ENCODE measurements at regions not wholly inside any gene's neighbourhood (a gene's known extent, or its start where the extent isn't known, plus 50 kb on each side); places are given as distances from the start of the nearest gene placed in this dataset.
A peak's percentile ranks its signal among the peaks of the same experiment; 100 is the strongest.

DNA sequence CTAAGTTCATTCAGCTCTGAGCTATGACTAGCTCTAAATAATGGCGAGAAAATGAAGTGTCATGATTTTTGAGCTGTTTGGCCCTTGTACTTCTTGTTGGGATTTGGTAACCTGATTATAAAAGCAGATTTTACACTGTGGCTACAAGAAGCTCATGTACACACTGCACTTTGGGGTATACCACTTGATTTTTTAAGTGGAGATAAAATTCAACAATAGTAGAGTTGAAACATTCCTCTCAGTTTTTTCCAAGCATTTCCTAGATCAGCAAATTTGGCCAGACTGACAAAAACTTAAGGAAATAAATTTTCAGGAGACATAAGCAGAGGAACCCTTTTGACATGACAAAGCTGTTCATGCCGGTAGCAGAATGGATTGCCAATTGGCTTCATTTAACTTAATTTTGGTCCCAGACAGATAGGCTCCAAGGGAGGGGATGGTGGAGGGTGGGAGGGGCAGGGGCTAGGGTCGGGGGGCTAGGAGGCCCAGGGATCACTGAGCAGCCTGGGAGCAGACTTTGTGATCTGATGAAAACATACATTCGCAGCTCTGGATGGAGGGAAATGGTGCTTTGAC is 575.9 kb downstream of the METTL15 start:
- no peak for DNase-seq (ENCODE audit: low spot score)

DNA sequence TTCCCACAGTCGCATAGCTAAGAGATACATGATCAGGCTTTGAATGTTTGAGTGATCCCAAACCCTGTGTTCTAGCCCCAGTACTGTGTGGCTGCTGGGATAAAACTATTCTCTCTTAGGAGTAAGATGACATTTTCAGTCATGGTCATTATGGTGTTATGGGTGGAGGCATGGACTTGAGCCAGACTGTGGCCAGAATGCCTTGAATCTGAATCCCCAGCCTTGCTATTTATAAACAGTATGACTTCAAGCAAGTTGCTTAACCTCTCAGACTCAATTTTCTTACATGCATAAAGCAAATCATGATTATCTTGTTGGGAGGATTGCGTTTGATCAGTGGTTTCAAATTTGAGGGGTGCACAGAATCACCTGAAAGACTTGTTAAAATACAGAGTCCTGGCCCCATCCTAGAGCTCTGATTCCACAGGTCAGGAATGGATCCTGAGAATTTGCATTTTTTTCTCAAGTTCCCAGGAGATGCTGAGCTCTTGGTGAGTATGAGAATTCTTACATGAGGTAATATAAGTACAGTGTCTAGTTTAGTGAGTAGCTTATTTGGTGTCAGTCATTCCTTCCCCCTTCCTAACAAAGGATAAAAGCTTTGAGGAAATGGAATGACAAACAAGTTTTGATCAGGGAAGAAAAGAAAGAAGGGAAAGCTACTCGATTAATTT is 571.7 kb downstream of the METTL15 start:
- DNase-seq (ENCODE audit: low spot score), result no peak

DNA sequence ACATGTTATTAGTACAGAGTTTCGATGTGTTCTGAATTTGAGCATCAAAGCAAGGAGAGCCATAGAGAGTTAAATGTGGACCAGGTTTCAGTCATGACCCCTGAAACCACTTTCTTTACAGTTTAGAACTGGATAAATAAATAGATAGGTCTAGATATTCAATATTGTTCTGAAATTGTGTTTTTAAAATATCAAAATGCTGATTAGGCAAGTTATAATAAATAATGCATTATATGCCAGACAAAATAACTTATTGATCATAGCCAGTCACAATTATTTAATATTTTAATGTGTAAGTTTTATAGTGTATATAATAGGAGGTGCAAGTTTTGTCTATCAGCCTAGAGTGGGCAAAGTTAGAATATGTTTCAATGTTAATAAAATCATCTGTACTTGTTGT is 569.5 kb downstream of the METTL15 start:
- DNase-seq (ENCODE audit: low spot score), result no peak

GRCh38 chr11:28675183-28675582 is 567.0 kb downstream of the METTL15 start:
- no peak for DNase-seq (ENCODE audit: low spot score)

DNA sequence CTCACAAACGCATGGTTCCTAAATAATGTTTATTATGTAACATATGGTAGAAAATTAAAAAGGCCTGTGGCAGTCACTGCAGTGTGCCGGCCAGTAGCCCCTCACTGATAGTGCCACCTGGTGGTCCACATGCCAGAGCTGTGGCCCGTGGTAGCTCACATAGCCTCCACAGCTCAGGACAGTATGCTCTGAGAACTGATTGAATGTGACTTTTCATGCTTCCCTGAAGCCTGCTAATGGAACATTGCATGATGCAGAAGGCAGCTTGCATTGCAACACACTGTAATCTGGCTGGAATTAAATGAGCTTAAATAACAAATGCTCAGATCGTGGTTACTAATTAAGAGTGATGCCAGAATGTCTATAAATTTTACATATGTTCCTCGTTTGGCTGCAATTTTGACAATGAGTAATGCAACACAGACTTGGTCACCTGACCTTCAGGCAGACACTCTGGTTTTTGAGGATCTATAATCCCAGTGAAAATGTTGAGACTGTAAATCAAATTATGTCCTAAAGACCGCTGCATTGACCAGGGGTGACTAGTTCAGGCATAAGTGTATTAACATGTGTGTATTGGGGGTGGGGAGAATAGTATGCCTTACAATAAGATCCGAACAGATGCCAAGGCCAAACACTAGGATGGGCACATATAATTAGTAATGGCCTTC is 566.4 kb downstream of the METTL15 start:
- DNase-seq (ENCODE audit: low spot score), result peak; percentile 58

DNA sequence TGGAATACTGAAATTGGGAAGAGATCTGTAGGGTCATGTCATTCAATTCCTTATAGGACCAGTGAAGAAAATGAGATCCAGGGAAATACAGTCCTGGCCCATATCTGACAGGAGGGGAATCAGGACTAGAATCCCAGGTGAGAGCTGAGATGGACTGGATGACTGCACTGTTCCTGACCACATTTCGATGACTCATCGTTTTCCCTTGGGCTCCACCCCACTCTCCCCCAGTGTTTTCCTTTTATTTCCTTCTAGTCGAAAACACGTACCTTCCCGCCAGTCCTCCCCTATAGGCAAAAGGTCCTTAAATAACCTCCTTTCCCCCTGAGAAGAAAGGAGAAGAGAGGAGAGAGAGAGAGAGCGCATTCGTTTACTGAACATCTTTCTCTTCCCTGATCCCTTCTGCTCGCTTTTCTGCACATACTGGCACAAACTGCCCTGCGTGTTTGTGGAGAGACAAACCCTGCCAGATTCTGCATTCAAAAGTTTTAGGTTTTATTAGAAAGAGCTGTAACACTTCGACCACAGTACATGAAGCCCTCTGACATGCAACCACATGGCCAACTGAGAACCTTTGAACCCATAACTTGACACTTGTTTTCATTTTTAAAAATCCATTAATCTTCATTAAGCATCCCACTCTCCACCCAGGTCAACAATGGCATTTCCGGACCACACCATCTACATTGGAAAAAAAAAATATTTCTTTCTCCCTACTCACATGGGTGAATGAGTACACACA is 565.7 kb downstream of the METTL15 start:
- DNase-seq (ENCODE audit: low spot score), result peak; percentile 7

DNA sequence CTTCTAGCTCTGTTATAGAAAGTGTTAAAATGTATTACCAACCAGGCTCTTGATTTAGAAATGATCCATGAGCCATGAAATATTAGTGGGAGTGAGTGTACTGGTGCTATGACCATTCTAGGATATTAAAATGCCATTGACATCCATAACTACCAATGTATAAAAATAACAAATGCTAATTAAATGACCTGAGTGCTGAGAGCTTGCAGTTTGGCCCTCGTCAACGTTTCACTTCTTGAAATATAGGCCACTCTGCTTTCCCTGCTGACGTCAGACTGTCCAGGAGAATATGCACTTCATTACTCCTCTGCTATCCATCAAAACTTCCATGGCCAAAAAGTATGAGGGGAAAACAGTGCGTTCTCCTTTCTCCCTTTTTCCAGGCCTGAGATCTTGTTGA is 563.1 kb downstream of the METTL15 start:
- no peak for DNase-seq (ENCODE audit: low spot score)

- no peak for DNase-seq (ENCODE audit: low spot score)
Measured at GRCh38 chr11:28666632-28667031, 558.4 kb downstream of the METTL15 start.

DNA sequence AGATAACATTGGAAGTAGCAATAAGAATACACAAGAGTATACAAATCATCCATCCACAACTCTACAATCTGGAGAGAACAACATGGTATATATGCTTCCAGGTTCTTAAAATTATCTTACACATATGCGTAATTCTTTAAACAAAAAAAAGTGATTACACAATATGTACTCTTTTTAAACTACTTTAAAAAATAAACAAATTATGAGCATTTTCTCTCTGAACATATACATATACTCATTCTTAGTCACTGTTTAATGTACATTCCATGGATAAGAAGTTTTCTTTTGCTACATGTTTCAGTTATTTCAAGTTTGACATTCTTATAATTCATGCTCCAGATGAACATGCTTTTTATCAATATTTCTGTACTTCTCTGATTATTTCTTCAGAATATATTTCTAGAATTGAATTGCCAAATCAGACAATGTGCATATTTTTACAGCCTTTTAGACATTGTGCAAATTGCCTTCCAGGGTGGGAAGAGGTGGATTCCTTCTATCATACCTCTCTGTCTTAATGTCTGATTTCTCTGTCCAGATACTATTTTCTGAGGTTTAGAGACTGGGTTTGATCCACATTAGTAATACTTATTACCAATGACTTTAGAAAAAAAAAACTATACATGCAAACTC is 551.6 kb downstream of the METTL15 start:
- no peak for DNase-seq (ENCODE audit: low spot score)

GRCh38 chr11:28657378-28658030 is 549.3 kb downstream of the METTL15 start:
- DNase-seq (ENCODE audit: low spot score), result no peak

GRCh38 chr11:28654191-28654590 is 546.0 kb downstream of the METTL15 start:
- DNase-seq (ENCODE audit: low spot score), result no peak

DNA sequence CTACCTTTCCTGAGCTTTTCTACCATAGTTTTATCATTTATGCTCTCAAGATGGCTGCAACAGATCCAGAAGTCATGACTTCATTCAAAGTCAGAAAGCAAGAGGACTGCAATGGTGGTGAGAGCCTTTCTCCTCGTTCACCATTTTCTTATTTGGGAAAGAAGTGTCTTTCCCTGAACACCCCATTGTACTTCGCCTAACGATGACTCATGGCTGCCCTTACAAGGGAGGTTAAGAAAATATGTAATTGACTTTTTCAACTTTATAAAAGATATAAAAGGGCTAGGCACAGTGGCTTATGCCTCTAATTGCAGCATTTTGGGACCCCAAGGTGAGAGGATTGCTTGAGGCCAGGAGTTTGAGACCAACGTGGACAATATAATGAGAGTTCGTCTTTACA is 541.7 kb downstream of the METTL15 start:
- DNase-seq (ENCODE audit: low spot score), result no peak

- DNase-seq (ENCODE audit: low spot score), result no peak
Measured at GRCh38 chr11:28636566-28636965, 528.4 kb downstream of the METTL15 start.

DNA sequence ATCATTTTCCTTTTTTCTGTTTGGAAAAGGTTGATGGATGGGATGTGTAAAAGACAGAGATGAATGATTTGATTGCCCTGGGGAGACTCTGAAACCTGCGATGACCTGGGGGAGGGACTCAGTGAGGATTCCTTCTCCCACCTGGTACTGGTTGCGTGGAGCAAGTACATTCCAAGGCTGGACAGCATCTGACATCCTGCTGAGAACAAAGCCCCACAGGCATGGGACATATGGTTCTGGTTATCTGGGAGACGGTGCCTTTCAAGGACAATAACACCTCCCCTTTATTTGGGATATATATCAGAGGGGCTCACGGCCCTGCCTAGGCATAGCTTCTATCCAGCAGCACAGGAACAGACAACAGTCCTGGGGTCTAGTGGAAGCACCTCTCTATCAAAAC is 527.8 kb downstream of the METTL15 start:
- no peak for DNase-seq (ENCODE audit: low spot score)

DNA sequence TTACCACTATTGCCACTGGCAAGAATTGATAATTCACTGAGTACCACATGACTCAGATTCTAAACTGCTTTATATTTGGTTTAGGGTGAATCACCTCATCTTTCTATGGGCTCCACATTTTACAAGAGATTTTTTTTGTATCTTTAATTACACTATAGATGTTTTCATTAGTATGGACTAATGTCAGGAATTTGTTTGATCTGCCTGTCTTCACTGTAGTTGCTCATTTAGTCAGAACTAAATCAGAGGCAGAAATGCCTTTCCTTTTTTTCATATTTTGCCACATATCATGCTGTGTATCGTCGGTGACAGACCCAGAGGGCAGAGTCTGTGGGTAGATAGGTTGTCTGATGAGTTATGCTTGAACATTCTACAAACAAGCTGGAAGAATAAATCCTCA is 524.1 kb downstream of the METTL15 start:
- DNase-seq (ENCODE audit: low spot score), result no peak

DNA sequence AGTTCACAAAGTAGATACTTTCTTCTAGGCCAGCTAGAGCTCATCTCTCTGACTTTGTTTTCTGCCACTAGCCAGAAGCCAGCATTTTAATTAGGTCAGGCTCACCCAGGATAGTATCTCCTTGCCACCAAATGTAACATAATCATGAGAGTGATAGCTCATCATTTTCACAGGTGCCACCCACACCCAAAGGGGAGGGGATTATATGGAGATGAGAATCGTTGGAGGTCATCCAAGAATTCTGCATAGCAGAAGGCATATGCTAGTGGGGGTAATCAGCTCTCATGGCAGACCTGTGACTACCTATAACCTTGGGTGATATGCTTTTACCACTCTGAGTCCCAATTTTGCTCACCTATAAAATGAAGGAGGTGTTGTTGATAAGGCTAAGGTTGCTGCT is 523.0 kb downstream of the METTL15 start:
- DNase-seq (ENCODE audit: low spot score), result no peak

DNA sequence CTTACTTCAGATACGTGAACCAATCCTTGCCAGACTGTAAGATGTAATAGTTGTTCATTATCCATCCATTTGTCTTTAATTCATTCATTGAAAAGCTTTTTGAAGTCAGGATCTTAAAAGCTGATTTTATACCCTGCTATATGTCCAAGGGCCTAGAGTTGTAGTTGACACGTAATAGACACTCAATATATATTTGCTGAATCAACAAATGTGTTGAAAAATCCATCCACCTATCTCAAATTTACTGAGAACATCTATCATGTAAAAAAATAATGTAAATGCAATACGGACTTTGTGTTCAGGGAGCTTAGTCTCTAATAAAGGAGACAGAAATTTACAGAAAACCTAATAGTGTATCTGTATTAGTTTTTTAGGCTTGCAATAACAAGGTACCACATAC is 521.0 kb downstream of the METTL15 start:
- no peak for DNase-seq (ENCODE audit: low spot score)

- DNase-seq (ENCODE audit: low spot score), result no peak
Measured at GRCh38 chr11:28628412-28628811, 520.2 kb downstream of the METTL15 start.

DNA sequence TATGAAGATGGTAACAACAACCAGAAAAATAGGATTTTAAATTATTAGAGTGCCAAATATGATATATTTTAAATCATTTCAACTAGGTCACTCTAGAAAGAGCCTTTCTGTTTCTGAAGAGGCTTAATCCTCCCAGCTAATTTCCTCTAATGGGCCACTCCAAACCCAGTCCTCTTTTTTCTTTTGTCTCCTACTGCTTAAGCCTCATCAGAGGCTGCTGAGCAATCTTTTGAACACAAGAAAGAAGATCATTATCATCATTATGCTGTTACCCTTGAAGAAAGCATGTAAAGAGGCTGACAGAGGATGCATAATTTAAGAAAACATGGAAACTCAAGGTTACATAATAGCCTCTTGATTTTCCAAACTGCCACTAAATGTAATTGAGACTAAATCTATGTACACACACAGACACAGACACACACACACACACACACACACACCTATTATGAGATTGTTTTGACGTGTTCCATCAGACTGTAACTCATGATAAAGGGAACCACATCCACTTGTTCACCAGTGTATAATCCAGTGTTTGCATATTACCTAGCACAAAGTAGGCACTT is 519.6 kb downstream of the METTL15 start:
- DNase-seq (ENCODE audit: low spot score), result no peak

GRCh38 chr11:28625532-28625931 is 517.3 kb downstream of the METTL15 start:
- no peak for DNase-seq (ENCODE audit: low spot score)

DNA sequence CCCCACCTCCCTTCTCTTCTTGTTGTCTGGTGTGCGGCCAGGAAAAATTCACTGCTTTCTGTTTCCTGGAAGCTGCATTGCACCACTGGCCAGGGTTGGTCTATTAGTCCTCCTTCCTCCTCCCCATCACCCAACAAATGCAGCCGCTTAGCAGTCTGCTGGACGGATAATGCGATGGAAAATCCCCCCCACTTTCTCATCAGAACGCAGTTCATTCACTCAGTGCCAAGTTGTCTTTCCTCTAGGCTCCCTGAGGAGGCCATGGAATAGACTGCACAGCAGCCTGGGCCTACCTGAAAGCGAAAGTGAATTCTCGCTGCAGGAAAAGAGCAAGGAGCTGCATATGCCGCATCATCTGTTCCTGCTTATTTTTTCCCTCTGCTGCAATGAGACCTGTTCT is 513.6 kb downstream of the METTL15 start:
- no peak for DNase-seq (ENCODE audit: low spot score)

All from SK-N-DZ (cell line).